Activated CD4-positive, alpha-beta T cell treated with anti-CD3 and anti-CD28 coated beads, Interleukin-2, amount 10 ng/mL, durations not matched to agents 24 days and 14 days (primary cell): ENCODE measurements at regions not wholly inside any gene's neighbourhood (a gene's known extent, or its start where the extent isn't known, plus 50 kb on each side); places are given as distances from the start of the nearest gene placed in this dataset.

Experiments used
- DNase-seq: peaks from one replicate; pipeline ENCODE4 v3.0.0; 2022
- H3K27ac Mint-ChIP-seq: one replicate; pipeline ENCODE4 v1.8.0; 2022; ENCODE audit warnings: mild to moderate bottlenecking, mixed read lengths
- H3K27me3 Mint-ChIP-seq: one replicate; pipeline ENCODE4 v1.8.0; 2022; ENCODE audit warnings: mixed read lengths
- H3K36me3 Mint-ChIP-seq: one replicate; pipeline ENCODE4 v1.8.0; 2022; ENCODE audit warnings: low read depth, mild to moderate bottlenecking, mixed read lengths
- H3K4me1 Mint-ChIP-seq: one replicate; pipeline ENCODE4 v1.8.0; 2021; ENCODE audit warnings: mixed read lengths
- H3K4me3 Mint-ChIP-seq: one replicate; pipeline ENCODE4 v1.8.0; 2022; ENCODE audit warnings: mild to moderate bottlenecking, moderate library complexity, mixed read lengths
- H3K9me3 Mint-ChIP-seq: one replicate; pipeline ENCODE4 v1.8.0; 2021; ENCODE audit warnings: mixed read lengths
- intact Hi-C: fragments of 100-400 bp; cut with micrococcal nuclease; formaldehyde crosslinking; loops from one replicate; pipeline ENCODE4 v1.15.1; 2023

GRCh38 chr7:84617265-84618030, 422.9 kb upstream of the SEMA3A start:
- H3K4me3 Mint-ChIP-seq, result no peak overlapping the region
- intact Hi-C loops, result no loop called here
- no peaks in the 10 kb centered on the region for H3K36me3 Mint-ChIP-seq
- no peaks in the 10 kb centered on the region for H3K4me1 Mint-ChIP-seq
- no peaks in the 10 kb centered on the region for H3K9me3 Mint-ChIP-seq
- no peaks in the 10 kb centered on the region for H3K27me3 Mint-ChIP-seq
- no peak overlapping the region for H3K27ac Mint-ChIP-seq
- DNase-seq, result no peak

- H3K4me1 Mint-ChIP-seq, result no peaks in the 10 kb centered on the region
- H3K36me3 Mint-ChIP-seq, result no peaks in the 10 kb centered on the region
- no peak for DNase-seq
- H3K9me3 Mint-ChIP-seq, result no peaks in the 10 kb centered on the region
- no peaks in the 10 kb centered on the region for H3K27me3 Mint-ChIP-seq
- no peak overlapping the region for H3K27ac Mint-ChIP-seq
- intact Hi-C loops, result no loop called here
- no peak overlapping the region for H3K4me3 Mint-ChIP-seq
Observed at GRCh38 chr7:84614821-84615501, 420.4 kb upstream of the SEMA3A start.

DNA sequence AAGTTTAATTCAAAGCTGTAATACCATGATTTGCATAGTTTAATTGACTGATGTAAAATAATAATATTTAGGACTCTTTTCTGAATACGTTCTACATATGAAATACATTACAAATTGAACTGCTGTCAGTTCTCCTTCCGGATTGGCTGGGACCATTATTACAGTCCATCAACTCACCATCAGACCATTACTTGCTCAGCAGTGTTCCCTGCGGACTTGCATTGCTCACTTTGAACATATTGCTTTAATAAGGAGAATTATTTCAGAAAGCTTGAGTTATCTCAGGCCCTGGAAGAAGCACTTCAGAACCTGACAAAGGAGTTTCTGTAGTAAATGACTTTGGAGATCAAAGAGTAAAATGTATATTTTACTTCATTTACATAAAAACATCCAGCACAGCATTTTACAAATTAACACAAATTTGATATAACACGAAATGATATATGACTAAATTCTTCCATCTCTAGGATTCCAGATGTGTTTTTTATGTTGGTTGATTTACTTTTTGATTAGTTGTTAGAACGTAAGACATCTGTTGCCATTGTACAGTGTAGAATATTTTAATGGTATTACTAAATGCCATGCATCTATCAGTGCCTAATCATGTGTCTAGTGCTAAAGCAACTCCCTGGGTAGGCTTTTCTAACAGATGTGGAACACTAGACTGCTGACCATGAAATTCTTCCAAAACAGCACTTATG, 418.5 kb upstream of the SEMA3A start:
- Mint-ChIP-seq H3K27me3 (no peaks in the 10 kb centered on the region), H3K36me3 (no peaks in the 10 kb centered on the region), H3K4me3 (no peak overlapping the region), H3K4me1 (no peaks in the 10 kb centered on the region), H3K27ac (no peak overlapping the region), H3K9me3 (no peaks in the 10 kb centered on the region)
- intact Hi-C loops, result no loop called here
- no peak for DNase-seq

GRCh38 chr7:84611391-84611790, 416.8 kb upstream of the SEMA3A start:
- H3K4me3 Mint-ChIP-seq, result no peak overlapping the region
- H3K36me3 Mint-ChIP-seq, result no peaks in the 10 kb centered on the region
- DNase-seq, result no peak
- H3K27me3 Mint-ChIP-seq, result no peaks in the 10 kb centered on the region
- H3K9me3 Mint-ChIP-seq, result no peaks in the 10 kb centered on the region
- H3K27ac Mint-ChIP-seq, result no peak overlapping the region
- intact Hi-C loops, result no loop called here
- no peaks in the 10 kb centered on the region for H3K4me1 Mint-ChIP-seq

DNA sequence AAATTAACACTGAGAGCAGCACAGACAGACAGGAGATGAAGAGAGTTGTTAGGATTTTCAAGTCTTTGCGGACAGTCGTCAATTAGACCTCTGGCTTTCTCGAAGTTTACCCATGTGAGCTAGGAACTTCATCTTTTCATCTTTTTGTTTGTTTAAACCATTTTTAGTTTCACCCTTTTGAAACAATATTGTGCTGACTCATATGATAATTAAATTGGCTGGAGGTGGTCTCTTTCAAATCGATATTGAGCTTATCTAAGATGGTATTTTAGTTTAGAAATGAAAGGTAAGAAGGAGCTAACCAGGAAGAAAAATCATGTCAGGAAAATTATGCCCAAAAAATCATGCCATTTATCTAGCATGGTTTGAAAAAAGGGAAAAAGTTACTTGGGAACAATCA, 415.8 kb upstream of the SEMA3A start:
- intact Hi-C loops, result no loop called here
- Mint-ChIP-seq H3K27me3 (no peaks in the 10 kb centered on the region), H3K27ac (no peak overlapping the region), H3K9me3 (no peaks in the 10 kb centered on the region), H3K4me1 (no peaks in the 10 kb centered on the region), H3K36me3 (no peaks in the 10 kb centered on the region), H3K4me3 (no peak overlapping the region)
- no peak for DNase-seq

GRCh38 chr7:84605301-84605700, 410.7 kb upstream of the SEMA3A start:
- no peaks in the 10 kb centered on the region for H3K36me3 Mint-ChIP-seq
- no peaks in the 10 kb centered on the region for H3K9me3 Mint-ChIP-seq
- no peak overlapping the region for H3K27ac Mint-ChIP-seq
- H3K27me3 Mint-ChIP-seq, result no peaks in the 10 kb centered on the region
- H3K4me1 Mint-ChIP-seq, result no peaks in the 10 kb centered on the region
- intact Hi-C loops, result no loop called here
- no peak for DNase-seq
- no peak overlapping the region for H3K4me3 Mint-ChIP-seq

GRCh38 chr7:84603545-84603944, 409.0 kb upstream of the SEMA3A start:
- H3K4me3 Mint-ChIP-seq, result no peak overlapping the region
- H3K27me3 Mint-ChIP-seq, result no peaks in the 10 kb centered on the region
- H3K27ac Mint-ChIP-seq, result no peak overlapping the region
- DNase-seq, result no peak
- H3K36me3 Mint-ChIP-seq, result no peaks in the 10 kb centered on the region
- H3K9me3 Mint-ChIP-seq, result no peaks in the 10 kb centered on the region
- H3K4me1 Mint-ChIP-seq, result no peaks in the 10 kb centered on the region
- intact Hi-C loops, result no loop called here

DNA sequence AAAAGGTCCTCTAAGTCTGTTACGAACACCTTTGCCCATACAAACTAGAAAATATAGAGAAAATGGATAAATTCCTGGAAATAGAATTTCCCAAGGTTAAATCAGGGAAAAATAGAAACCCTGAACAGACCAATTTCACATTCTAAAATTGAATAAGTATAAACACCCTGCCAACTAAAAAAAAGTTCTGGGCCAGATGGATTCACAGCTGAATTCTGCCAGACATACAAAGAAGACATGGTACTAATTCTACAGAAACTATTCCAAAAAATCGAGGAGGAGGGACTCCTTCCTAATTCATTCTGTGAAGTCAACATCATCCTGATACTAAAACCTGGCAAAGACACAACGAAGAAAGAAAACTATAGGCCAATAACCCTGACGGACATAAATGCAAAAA, 400.4 kb upstream of the SEMA3A start:
- no peak overlapping the region for H3K4me3 Mint-ChIP-seq
- H3K4me1 Mint-ChIP-seq, result no peaks in the 10 kb centered on the region
- intact Hi-C loops, result no loop called here
- H3K9me3 Mint-ChIP-seq, result no peaks in the 10 kb centered on the region
- H3K27ac Mint-ChIP-seq, result no peak overlapping the region
- no peaks in the 10 kb centered on the region for H3K36me3 Mint-ChIP-seq
- H3K27me3 Mint-ChIP-seq, result no peaks in the 10 kb centered on the region
- no peak for DNase-seq

GRCh38 chr7:84591897-84592296, 397.3 kb upstream of the SEMA3A start:
- no peak overlapping the region for H3K4me3 Mint-ChIP-seq
- H3K27me3 Mint-ChIP-seq, result no peaks in the 10 kb centered on the region
- no peaks in the 10 kb centered on the region for H3K9me3 Mint-ChIP-seq
- H3K4me1 Mint-ChIP-seq, result no peaks in the 10 kb centered on the region
- intact Hi-C loops, result no loop called here
- H3K36me3 Mint-ChIP-seq, result no peaks in the 10 kb centered on the region
- H3K27ac Mint-ChIP-seq, result no peak overlapping the region
- DNase-seq, result no peak

- Mint-ChIP-seq H3K36me3 (no peaks in the 10 kb centered on the region), H3K9me3 (no peaks in the 10 kb centered on the region), H3K4me1 (no peaks in the 10 kb centered on the region), H3K4me3 (no peak overlapping the region), H3K27ac (no peak overlapping the region), H3K27me3 (no peaks in the 10 kb centered on the region)
- intact Hi-C loops, result no loop called here
- DNase-seq, result no peak
Observed at GRCh38 chr7:84589012-84589411, 394.4 kb upstream of the SEMA3A start.

GRCh38 chr7:84583331-84583730, 388.7 kb upstream of the SEMA3A start:
- DNase-seq, result no peak
- no peak overlapping the region for H3K4me3 Mint-ChIP-seq
- no peak overlapping the region for H3K27ac Mint-ChIP-seq
- H3K27me3 Mint-ChIP-seq, result no peaks in the 10 kb centered on the region
- H3K4me1 Mint-ChIP-seq, result no peaks in the 10 kb centered on the region
- H3K36me3 Mint-ChIP-seq, result no peaks in the 10 kb centered on the region
- H3K9me3 Mint-ChIP-seq, result no peaks in the 10 kb centered on the region
- intact Hi-C loops, result no loop called here

DNA sequence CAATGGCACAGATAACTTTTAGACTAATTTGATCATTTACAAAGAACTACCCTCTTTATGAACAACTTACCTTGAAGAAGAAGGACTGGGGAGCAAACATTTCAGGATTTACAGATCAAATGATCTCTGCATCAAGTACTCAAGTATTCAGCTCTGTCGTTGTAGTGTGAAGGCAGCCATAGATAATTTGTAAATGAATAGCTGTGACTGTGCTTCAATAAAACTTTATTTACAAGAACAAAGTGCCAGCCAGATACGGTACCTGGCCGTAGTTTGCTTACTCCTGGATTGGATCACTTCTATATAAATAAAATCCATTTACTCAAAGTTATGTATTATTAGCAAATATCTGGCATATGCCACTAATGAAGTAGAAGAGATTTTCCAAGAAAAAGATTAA, 388.2 kb upstream of the SEMA3A start:
- Mint-ChIP-seq H3K27ac (no peak overlapping the region), H3K9me3 (no peaks in the 10 kb centered on the region), H3K4me1 (no peaks in the 10 kb centered on the region), H3K36me3 (no peaks in the 10 kb centered on the region), H3K27me3 (no peaks in the 10 kb centered on the region), H3K4me3 (no peak overlapping the region)
- intact Hi-C loops, result no loop called here
- no peak for DNase-seq

GRCh38 chr7:84578825-84579224, 384.2 kb upstream of the SEMA3A start:
- DNase-seq, result no peak
- Mint-ChIP-seq H3K27me3 (no peaks in the 10 kb centered on the region), H3K9me3 (no peaks in the 10 kb centered on the region), H3K36me3 (no peaks in the 10 kb centered on the region), H3K4me3 (no peak overlapping the region), H3K4me1 (no peaks in the 10 kb centered on the region), H3K27ac (no peak overlapping the region)
- intact Hi-C loops, result no loop called here

DNA sequence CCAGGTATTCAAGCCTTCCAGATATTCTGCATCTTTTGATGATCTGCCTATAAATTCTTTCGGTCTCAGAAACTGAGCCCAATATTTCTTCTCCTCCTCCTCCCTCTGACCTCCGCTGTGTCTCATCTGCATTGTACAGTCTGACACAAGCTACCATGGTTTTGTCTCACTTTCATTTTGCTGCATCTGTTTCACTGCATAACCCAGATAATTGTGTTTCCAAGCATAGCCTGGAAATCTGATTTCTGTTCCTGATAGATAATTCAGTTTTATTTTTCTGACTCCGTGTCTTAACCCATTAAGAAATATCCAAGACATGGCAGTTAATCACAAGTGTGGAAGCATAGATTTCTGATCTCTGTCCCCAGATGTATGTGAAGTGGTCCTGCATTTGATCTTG, 374.2 kb upstream of the SEMA3A start:
- intact Hi-C loops, result no loop called here
- Mint-ChIP-seq H3K27ac (no peak overlapping the region), H3K4me3 (no peak overlapping the region), H3K4me1 (no peaks in the 10 kb centered on the region), H3K36me3 (no peaks in the 10 kb centered on the region), H3K9me3 (no peaks in the 10 kb centered on the region), H3K27me3 (no peaks in the 10 kb centered on the region)
- no peak for DNase-seq
